ENCODE measurements at regions not wholly inside any gene's neighbourhood (a gene's known extent, or its start where the extent isn't known, plus 50 kb on each side); places are given as distances from the start of the nearest gene placed in this dataset.
A peak's percentile ranks its signal among the peaks of the same experiment; 100 is the strongest.

DNA sequence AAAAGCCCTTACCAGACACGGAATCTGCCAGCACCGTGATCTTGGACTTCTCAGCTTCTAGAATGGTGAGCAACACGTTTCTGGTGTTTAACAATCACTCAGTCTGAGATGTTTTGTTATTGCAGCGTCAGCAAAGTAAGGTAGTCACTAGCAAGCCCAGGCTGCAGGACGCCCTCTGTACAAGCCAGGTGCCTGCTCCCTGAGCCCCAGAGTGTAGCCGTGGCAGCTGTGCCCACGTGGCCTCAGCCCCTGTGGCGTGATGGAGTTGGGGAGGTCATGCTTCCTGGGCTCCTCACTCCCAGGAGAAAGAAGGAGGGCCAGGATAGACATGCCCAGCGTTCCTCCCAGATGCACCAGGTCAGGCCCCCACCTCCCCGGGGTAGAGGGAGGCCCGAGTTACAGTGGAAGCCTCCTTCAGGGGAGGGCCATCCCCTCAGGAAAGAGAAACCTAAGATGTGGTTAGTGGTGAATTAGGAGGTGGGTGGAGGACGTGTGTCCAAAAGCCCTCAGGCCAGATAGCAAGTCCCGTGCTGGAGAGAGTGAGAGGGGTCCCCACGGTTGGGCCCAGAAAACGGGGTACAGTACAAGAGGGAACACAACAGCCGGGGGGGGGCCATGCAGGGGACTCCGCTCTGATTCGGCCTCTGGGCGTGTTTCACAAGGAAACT, 169.6 kb upstream of the SOX1 start:
- peaks cover 24% of the 10 kb centered on the region for H3K27me3 ChIP-seq
- peak in 1 of 2 donors; percentile 56 for DNase-seq (ENCODE audit: low spot score in 2 of 2)
- 60% methylated on average over 19 of the region's 19 CpGs for WGBS
- peaks cover 17% of the 10 kb centered on the region for H3K4me1 ChIP-seq
- TF ChIP-seq, protein P1, sequence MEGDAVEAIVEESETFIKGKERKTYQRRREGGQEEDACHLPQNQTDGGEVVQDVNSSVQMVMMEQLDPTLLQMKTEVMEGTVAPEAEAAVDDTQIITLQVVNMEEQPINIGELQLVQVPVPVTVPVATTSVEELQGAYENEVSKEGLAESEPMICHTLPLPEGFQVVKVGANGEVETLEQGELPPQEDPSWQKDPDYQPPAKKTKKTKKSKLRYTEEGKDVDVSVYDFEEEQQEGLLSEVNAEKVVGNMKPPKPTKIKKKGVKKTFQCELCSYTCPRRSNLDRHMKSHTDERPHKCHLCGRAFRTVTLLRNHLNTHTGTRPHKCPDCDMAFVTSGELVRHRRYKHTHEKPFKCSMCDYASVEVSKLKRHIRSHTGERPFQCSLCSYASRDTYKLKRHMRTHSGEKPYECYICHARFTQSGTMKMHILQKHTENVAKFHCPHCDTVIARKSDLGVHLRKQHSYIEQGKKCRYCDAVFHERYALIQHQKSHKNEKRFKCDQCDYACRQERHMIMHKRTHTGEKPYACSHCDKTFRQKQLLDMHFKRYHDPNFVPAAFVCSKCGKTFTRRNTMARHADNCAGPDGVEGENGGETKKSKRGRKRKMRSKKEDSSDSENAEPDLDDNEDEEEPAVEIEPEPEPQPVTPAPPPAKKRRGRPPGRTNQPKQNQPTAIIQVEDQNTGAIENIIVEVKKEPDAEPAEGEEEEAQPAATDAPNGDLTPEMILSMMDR (IDR thresholded peaks at IDR 0.05): no peak
- no peak for TF ChIP-seq EP300 (IDR thresholded peaks at IDR 0.05)
- no peak for TF ChIP-seq POLR2AphosphoS5 (IDR thresholded peaks at IDR 0.05)
- TF ChIP-seq POLR2A (IDR thresholded peaks at IDR 0.05): no peak
- H3K27ac ChIP-seq: no peak overlapping the region
- H3K36me3 ChIP-seq: no peaks in the 10 kb centered on the region
- no peaks in the 10 kb centered on the region for H3K9me3 ChIP-seq
- H3K4me3 ChIP-seq: no peak overlapping the region

DNA sequence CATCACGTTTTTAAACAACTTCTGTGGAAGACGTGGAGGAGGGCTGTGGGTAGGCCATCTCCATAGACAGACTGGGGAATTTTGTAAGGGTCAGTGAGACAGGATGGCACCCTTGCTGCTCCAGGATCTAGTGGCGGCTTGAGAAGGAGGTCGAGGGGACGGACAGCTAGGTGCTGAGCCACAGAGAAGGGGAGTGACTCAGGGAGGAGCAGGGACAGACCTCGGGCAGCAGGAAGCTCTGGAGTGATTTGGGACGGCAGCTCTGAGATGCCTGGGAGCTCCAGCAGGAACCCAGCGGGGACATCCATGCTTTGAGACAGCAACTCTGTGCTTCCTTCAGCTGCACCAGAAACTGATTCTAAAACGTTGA, 169.1 kb upstream of the SOX1 start:
- no peak for DNase-seq (ENCODE audit: low spot score in 2 of 2)
- peaks cover 18% of the 10 kb centered on the region for H3K27me3 ChIP-seq
- H3K9me3 ChIP-seq: no peaks in the 10 kb centered on the region
- no peak overlapping the region for H3K4me3 ChIP-seq
- peaks cover 13% of the 10 kb centered on the region for H3K4me1 ChIP-seq
- no peaks in the 10 kb centered on the region for H3K36me3 ChIP-seq
- TF ChIP-seq POLR2AphosphoS5 (IDR thresholded peaks at IDR 0.05) (no peak), POLR2A (IDR thresholded peaks at IDR 0.05) (no peak), EP300 (IDR thresholded peaks at IDR 0.05) (no peak)
- TF ChIP-seq, protein P1 (IDR thresholded peaks at IDR 0.05): no peak
- WGBS: 69% methylated on average over 9 of the region's 9 CpGs
- H3K27ac ChIP-seq: no peak overlapping the region

DNA sequence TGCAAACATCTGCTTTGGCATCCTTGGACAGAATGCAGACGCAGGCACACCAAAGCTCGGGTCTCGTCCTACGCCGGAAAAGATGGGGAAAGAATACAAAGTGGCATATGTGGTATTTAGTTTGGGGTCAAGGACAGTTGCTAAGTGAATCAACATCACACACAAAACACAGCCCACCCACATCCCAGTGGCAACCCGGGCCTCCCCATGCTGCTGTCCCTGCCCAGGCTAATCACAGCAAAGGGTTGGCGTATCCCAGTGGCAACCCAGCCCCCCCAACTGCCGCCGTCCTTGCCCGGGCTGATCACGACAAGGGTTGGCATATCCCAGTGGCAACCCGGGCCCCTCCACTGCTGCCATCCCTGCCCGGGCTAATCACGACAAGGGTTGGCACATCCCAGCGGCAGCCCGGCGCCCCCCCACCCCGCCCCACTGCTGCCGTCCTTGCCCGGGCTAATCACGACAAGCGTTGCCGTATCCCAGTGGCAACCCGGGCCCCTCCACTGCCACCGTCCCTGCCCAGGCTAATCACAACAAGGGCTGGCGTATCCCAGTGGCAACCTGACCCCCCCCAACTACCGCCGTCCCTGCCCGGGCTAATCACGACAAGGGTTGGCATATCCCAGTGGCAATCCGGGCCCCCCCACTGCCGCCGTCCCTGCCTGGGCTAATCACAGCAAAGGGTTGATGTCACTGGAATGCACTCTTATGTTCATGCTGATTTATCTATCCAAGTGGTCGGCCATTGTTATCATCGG, 167.8 kb upstream of the SOX1 start:
- Histone ChIP-seq H3K4me3 (no peak overlapping the region), H3K27me3 (peaks cover 5% of the 10 kb centered on the region), H3K36me3 (no peaks in the 10 kb centered on the region), H3K27ac (no peak overlapping the region), H3K9me3 (no peaks in the 10 kb centered on the region), H3K4me1 (peaks cover 1% of the 10 kb centered on the region)
- WGBS: 84% methylated on average over 26 of the region's 35 CpGs
- peak in 1 of 2 donors; percentile 78 for DNase-seq (ENCODE audit: low spot score in 2 of 2)
- no peak for TF ChIP-seq POLR2AphosphoS5 (IDR thresholded peaks at IDR 0.05)
- TF ChIP-seq, protein P1 (IDR thresholded peaks at IDR 0.05): no peak
- TF ChIP-seq EP300 (IDR thresholded peaks at IDR 0.05): no peak
- TF ChIP-seq POLR2A (IDR thresholded peaks at IDR 0.05): no peak

DNA sequence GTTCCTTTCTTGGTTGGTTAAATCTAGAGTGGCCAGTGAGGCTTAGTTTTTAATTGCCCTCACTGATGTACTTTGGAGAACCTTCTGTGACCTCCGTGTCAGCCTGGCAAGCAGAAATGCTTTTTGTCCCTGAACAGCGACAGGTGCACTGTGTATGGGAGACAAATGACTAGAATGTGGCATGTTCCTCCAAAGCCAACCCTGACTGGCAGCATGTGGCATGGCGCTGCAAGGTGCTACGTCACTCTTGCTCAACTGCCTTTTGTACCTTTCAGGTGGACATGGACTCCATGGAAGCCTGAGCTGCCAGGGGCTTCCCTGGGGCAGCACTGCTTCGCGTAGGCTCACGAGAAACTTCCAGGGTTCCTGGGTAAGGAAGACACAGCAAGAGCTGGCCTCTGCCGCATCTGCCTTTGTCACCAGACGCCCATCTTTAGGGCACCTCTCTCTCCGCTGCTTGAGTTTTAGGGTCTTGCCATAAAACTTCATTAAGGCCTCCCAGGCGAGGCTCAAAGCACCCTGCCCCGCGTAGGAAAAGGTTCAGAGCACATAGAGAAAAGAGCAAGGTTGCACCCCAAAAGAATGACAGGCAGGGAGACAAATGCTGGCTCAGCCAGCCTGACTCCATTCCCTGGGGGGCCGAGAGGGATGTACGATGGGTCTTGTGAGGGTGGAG, 167.1 kb upstream of the SOX1 start:
- Histone ChIP-seq H3K4me1 (no peaks in the 10 kb centered on the region), H3K36me3 (no peaks in the 10 kb centered on the region), H3K9me3 (no peaks in the 10 kb centered on the region), H3K4me3 (no peak overlapping the region), H3K27ac (no peak overlapping the region), H3K27me3 (no peaks in the 10 kb centered on the region)
- TF ChIP-seq, protein P1 (IDR thresholded peaks at IDR 0.05): no peak
- TF ChIP-seq POLR2A (IDR thresholded peaks at IDR 0.05): no peak
- TF ChIP-seq EP300 (IDR thresholded peaks at IDR 0.05): no peak
- TF ChIP-seq POLR2AphosphoS5 (IDR thresholded peaks at IDR 0.05): no peak
- 85% methylated on average over 15 of the region's 15 CpGs for WGBS
- peak in 1 of 2 donors; percentile 64 for DNase-seq (ENCODE audit: low spot score in 2 of 2)

Data from suprapubic skin (tissue), 4 donors.